NCI-H2081 treated with DMSO at 0.1 percent for 48 hours (cell line): ENCODE measurements at regions not wholly inside any gene's neighbourhood (a gene's known extent, or its start where the extent isn't known, plus 50 kb on each side); places are given as distances from the start of the nearest gene placed in this dataset.

ENCODE experiments used
- DNase-seq: peaks from one replicate; lab custom pipeline; 2025; lab: John Stamatoyannopoulos, UW

- DNase-seq, result no peak
Observed at GRCh38 chr13:65035302-65035701, 2194.8 kb downstream of the PCDH9 start.

GRCh38 chr13:65034266-65034665, 2195.9 kb downstream of the PCDH9 start:
- DNase-seq, result no peak

- DNase-seq, result no peak
Observed at GRCh38 chr13:65032825-65033224, 2197.3 kb downstream of the PCDH9 start.

- DNase-seq, result no peak
Observed at GRCh38 chr13:65028101-65028500, 2202.0 kb downstream of the PCDH9 start.

GRCh38 chr13:65026505-65026904, 2203.6 kb downstream of the PCDH9 start:
- no peak for DNase-seq

GRCh38 chr13:65011378-65011777, 2218.8 kb downstream of the PCDH9 start:
- no peak for DNase-seq

GRCh38 chr13:64997438-64997837, 2232.7 kb downstream of the PCDH9 start:
- no peak for DNase-seq

- no peak for DNase-seq
Observed at GRCh38 chr13:64993514-64994164, 2236.5 kb downstream of the PCDH9 start.

GRCh38 chr13:64992314-64992713, 2237.8 kb downstream of the PCDH9 start:
- DNase-seq, result no peak

- DNase-seq, result no peak
Observed at GRCh38 chr13:64985075-64985474, 2245.1 kb downstream of the PCDH9 start.

GRCh38 chr13:64962404-64962803, 2267.7 kb downstream of the PCDH9 start:
- DNase-seq, result no peak

GRCh38 chr13:64959276-64959675, 2270.9 kb downstream of the PCDH9 start:
- DNase-seq, result no peak

GRCh38 chr13:64958106-64958505, 2272.0 kb downstream of the PCDH9 start:
- no peak for DNase-seq

- no peak for DNase-seq
Observed at GRCh38 chr13:64938660-64939059, 2291.5 kb downstream of the PCDH9 start.

GRCh38 chr13:64937302-64937701, 2292.8 kb downstream of the PCDH9 start:
- DNase-seq, result no peak

GRCh38 chr13:64936879-64937278, 2293.3 kb downstream of the PCDH9 start:
- DNase-seq, result no peak

- no peak for DNase-seq
Observed at GRCh38 chr13:64935441-64935840, 2294.7 kb downstream of the PCDH9 start.

GRCh38 chr13:64934569-64935362, 2295.4 kb downstream of the PCDH9 start:
- no peak for DNase-seq

GRCh38 chr13:64930636-64931035, 2299.5 kb downstream of the PCDH9 start:
- no peak for DNase-seq

GRCh38 chr13:64928696-64929499, 2301.2 kb downstream of the PCDH9 start:
- no peak for DNase-seq

- DNase-seq, result no peak
Observed at GRCh38 chr13:64925727-64926126, 2304.4 kb downstream of the PCDH9 start.

GRCh38 chr13:64925284-64925683, 2304.9 kb downstream of the PCDH9 start:
- no peak for DNase-seq

- DNase-seq, result no peak
Observed at GRCh38 chr13:64924401-64924800, 2305.7 kb downstream of the PCDH9 start.
